ENCODE measurements at regions not wholly inside any gene's neighbourhood (a gene's known extent, or its start where the extent isn't known, plus 50 kb on each side); places are given as distances from the start of the nearest gene placed in this dataset.
"Not testable (repeated sequence)": the region's sequence is repeated elsewhere in the genome, so short reads cannot be mapped to it uniquely, and the experiment has no call there.

- TF ChIP-seq, protein P1, sequence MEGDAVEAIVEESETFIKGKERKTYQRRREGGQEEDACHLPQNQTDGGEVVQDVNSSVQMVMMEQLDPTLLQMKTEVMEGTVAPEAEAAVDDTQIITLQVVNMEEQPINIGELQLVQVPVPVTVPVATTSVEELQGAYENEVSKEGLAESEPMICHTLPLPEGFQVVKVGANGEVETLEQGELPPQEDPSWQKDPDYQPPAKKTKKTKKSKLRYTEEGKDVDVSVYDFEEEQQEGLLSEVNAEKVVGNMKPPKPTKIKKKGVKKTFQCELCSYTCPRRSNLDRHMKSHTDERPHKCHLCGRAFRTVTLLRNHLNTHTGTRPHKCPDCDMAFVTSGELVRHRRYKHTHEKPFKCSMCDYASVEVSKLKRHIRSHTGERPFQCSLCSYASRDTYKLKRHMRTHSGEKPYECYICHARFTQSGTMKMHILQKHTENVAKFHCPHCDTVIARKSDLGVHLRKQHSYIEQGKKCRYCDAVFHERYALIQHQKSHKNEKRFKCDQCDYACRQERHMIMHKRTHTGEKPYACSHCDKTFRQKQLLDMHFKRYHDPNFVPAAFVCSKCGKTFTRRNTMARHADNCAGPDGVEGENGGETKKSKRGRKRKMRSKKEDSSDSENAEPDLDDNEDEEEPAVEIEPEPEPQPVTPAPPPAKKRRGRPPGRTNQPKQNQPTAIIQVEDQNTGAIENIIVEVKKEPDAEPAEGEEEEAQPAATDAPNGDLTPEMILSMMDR (IDR thresholded peaks at IDR 0.05 in 4 of 5, conservative IDR thresholded peaks at IDR 0.05 in 1 of 5), result not testable (repeated sequence)
- not testable (repeated sequence) for TF ChIP-seq POLR2A (IDR thresholded peaks at IDR 0.05)
These were observed 192.1 kb downstream of the BANP start for GRCh38 chr16:88143122-88144027.

Measured in gastrocnemius medialis (tissue), 4 donors.